Heart left ventricle (tissue), 16 donors: ENCODE measurements at regions not wholly inside any gene's neighbourhood (a gene's known extent, or its start where the extent isn't known, plus 50 kb on each side); places are given as distances from the start of the nearest gene placed in this dataset.
"Not testable (repeated sequence)": the region's sequence is repeated elsewhere in the genome, so short reads cannot be mapped to it uniquely, and the experiment has no call there.

Experiments used
- ATAC-seq, 4 donors: fragments of 200-7000 bp; cut with Tn5 transposase; one replicate each; pipeline ENCODE4 v1.9.1; 2020 to 2022; ENCODE audit warnings: moderate library complexity in 4 of 4, mild to moderate bottlenecking in 3 of 4, moderate number of reproducible peaks in 1 of 4
- DNase-seq, 5 donors: peaks; one replicate each; pipeline ENCODE4 v3.0.0-alpha.2; 2020
- H3K27ac ChIP-seq, 12 donors: fragments of 200-600 bp; sonication (generic) in 4 of 12; one replicate each; pipeline versions ENCODE4 v1.5.0 to v1.8.0; 2016 to 2022; ENCODE audit warnings: mild to moderate bottlenecking in 2 of 12
- H3K27me3 ChIP-seq, 9 donors: fragments of 200-600 bp; sonication (generic) in 2 of 9; one replicate each; pipeline versions ENCODE4 v1.5.1 to v1.8.0; 2016 to 2022; ENCODE audit warnings: mild to moderate bottlenecking in 3 of 9
- H3K36me3 ChIP-seq, 9 donors: fragments of 200-600 bp; sonication (generic) in 2 of 9; one replicate each; pipeline versions ENCODE4 v1.5.0 to v1.8.0; 2018 to 2022; ENCODE audit warnings: mild to moderate bottlenecking in 2 of 9
- H3K4me1 ChIP-seq, 12 donors: fragments of 200-600 bp; sonication (generic) in 4 of 12; one replicate each; pipeline versions ENCODE4 v1.5.0 to v1.8.0; 2016 to 2022; ENCODE audit warnings: mild to moderate bottlenecking in 3 of 12
- H3K4me3 ChIP-seq, 12 donors: fragments of 200-600 bp; sonication (generic) in 4 of 12; one replicate each; pipeline versions ENCODE4 v1.5.0 to v1.8.0; 2017 to 2022; ENCODE audit warnings: mild to moderate bottlenecking in 9 of 12, moderate library complexity in 4 of 12
- H3K9me3 ChIP-seq, 12 donors: fragments of 200-600 bp; sonication (generic) in 4 of 12; one replicate each; pipeline versions ENCODE4 v1.5.0 to v1.8.0; 2016 to 2022; ENCODE audit warnings: mild to moderate bottlenecking in 1 of 12
- CTCF ChIP-seq, 12 donors: fragments of 200-600 bp; sonication (generic) in 4 of 12; IDR thresholded peaks; one replicate each; pipeline versions ENCODE4 v1.5.0 to v1.8.0; 2018 to 2022; ENCODE audit warnings: antibody characterized with exemption in 12 of 12, mild to moderate bottlenecking in 5 of 12
- POLR2A ChIP-seq, 2 donors: fragments of 450-650 bp; IDR thresholded peaks; one replicate each; pipeline ENCODE4 v1.6.1; 2017; ENCODE audit warnings: antibody characterized with exemption in 2 of 2, mild to moderate bottlenecking in 2 of 2, moderate library complexity in 2 of 2
- WGBS, 4 donors: extraction: QIAGEN DNeasy Blood & Tissue Kit in 2 of 4; methylation state at CpG; one replicate each; pipeline versions ENCODE4 v1.1.5 to v1.1.7; 2013 to 2018; 5-methylcytosine and 5-hydroxymethylcytosine counted together
- intact Hi-C, 10 donors: fragments of 100-400 bp; cut with DNase I; formaldehyde crosslinking; loops; one replicate each; pipeline versions ENCODE4 v1.11.1 to v1.14.2; 2022
- donor health status: ischemic (EF 13 %, LVEDD 7.1; RV severe dilation, severe dysfunction).
- donor health status: healthy with polysubstance abuse.
- donor health status: DM: no; HTN: yes; CAD: no.
- donor health status: DM: no; HTN: no; CAD: no.
- donor health status: ischemic (EF 25% LVEDD 6.9; RV normal size, moderate dysfunction).
- donor health status: ischemic (EF 25% LVEDD 5.7; RV mildly dilated, moderate dysfunction).
- donor health status: healthy.
- donor health status: DM: yes; HTN: yes; CAD: no.
- donor health status: ischemic (EF 35%, LVEDD 5.7; RV mildly dilated, moderate dysfunction).
- donor health status: nonischemic (EF 11% LVEDD 7.7; RV severe dilation, severe dysfunction).
- donor health status: DM: yes; HTN: yes; CAD: no.
- donor health status: PGD.
- donor health status: ischemic (EF 29% LVEDD 5.4; RV normal size, mild dysfunction).
- donor health status: nonischemic (EF 23%, LVEDD 6.1; RV moderate dilation, normal function).

- no peak for TF ChIP-seq POLR2A (IDR thresholded peaks at IDR 0.05)
- no peak for TF ChIP-seq CTCF (IDR thresholded peaks at IDR 0.05)
- no peaks in the 10 kb centered on the region for H3K36me3 ChIP-seq
- no peak for DNase-seq
- H3K4me1 ChIP-seq, result no peaks in the 10 kb centered on the region
- H3K4me3 ChIP-seq, result no peak overlapping the region
- 83 to 91% (median 86%) methylated on average over 12 of the region's 12 CpGs for WGBS, 4 donors
- H3K27ac ChIP-seq, result no peak overlapping the region
- peaks cover 0 to 9% (median 0%) of the 10 kb centered on the region in 9 donors for H3K27me3 ChIP-seq
- ATAC-seq, result no peak
- H3K9me3 ChIP-seq, result no peaks in the 10 kb centered on the region
- intact Hi-C loops, result no loop called here
These were observed 114.4 kb upstream of the IRX2 start for GRCh38 chr5:2865856-2866255.

GRCh38 chr5:2864515-2865105 lies 113.1 kb upstream of the IRX2 start:
- Histone ChIP-seq H3K9me3 (no peaks in the 10 kb centered on the region), H3K27ac (no peak overlapping the region), H3K36me3 (no peaks in the 10 kb centered on the region), H3K4me1 (no peaks in the 10 kb centered on the region), H3K4me3 (no peak overlapping the region), H3K27me3 (peaks cover 0 to 9% (median 0%) of the 10 kb centered on the region in 9 donors)
- WGBS, 4 donors, result 71 to 84% (median 74%) methylated on average over 14 of the region's 14 CpGs
- TF ChIP-seq POLR2A (IDR thresholded peaks at IDR 0.05) (no peak), CTCF (IDR thresholded peaks at IDR 0.05) (no peak)
- intact Hi-C loops, result no loop called here
- ATAC-seq (no peak), DNase-seq (no peak)

GRCh38 chr5:2863675-2864433 lies 112.4 kb upstream of the IRX2 start:
- ATAC-seq, result no peak
- Histone ChIP-seq H3K27ac (no peak overlapping the region), H3K9me3 (no peaks in the 10 kb centered on the region), H3K36me3 (no peaks in the 10 kb centered on the region), H3K4me3 (no peak overlapping the region), H3K27me3 (peaks cover 0 to 9% (median 0%) of the 10 kb centered on the region in 9 donors), H3K4me1 (no peaks in the 10 kb centered on the region)
- WGBS, 4 donors, result 81 to 83% (median 82%) methylated on average over 14 to 16 of the region's 16 CpGs
- no peak for DNase-seq
- TF ChIP-seq POLR2A (IDR thresholded peaks at IDR 0.05) (no peak), CTCF (IDR thresholded peaks at IDR 0.05) (no peak)
- intact Hi-C loops, result no loop called here

- Histone ChIP-seq H3K36me3 (no peaks in the 10 kb centered on the region), H3K27me3 (peaks cover 0 to 9% (median 0%) of the 10 kb centered on the region in 9 donors), H3K4me3 (no peak overlapping the region), H3K27ac (no peak overlapping the region), H3K4me1 (no peaks in the 10 kb centered on the region), H3K9me3 (no peaks in the 10 kb centered on the region)
- DNase-seq (no peak), ATAC-seq (no peak)
- intact Hi-C loops, result no loop called here
- TF ChIP-seq POLR2A (IDR thresholded peaks at IDR 0.05) (no peak), CTCF (IDR thresholded peaks at IDR 0.05) (no peak)
These were observed 111.7 kb upstream of the IRX2 start for GRCh38 chr5:2863133-2863532.

GRCh38 chr5:2862176-2862575 lies 110.7 kb upstream of the IRX2 start:
- H3K27me3 ChIP-seq, H3K9me3 ChIP-seq, intact Hi-C loops, DNase-seq, H3K36me3 ChIP-seq, H3K4me3 ChIP-seq, H3K4me1 ChIP-seq, ATAC-seq: not testable (repeated sequence)
- H3K27ac ChIP-seq, result peak overlapping the region in 1 of 12 donors; percentile 14
- WGBS, 4 donors, result 77 to 91% (median 85%) methylated on average over 3 of the region's 3 CpGs
